SK-N-MC (cell line): ENCODE measurements at regions not wholly inside any gene's neighbourhood (a gene's known extent, or its start where the extent isn't known, plus 50 kb on each side); places are given as distances from the start of the nearest gene placed in this dataset.

Experiments
- DNase-seq: peaks from one replicate; pipeline ENCODE4 v3.0.0-alpha.2; 2011; ENCODE audit warnings: low read depth, low spot score
- H3K27ac ChIP-seq: fragments of 200-600 bp; sonication (generic); 2 replicates; pipeline ENCODE4 v1.5.1; 2016; ENCODE audit warnings: mixed run types
- H3K36me3 ChIP-seq: fragments of 200-600 bp; sonication (generic); 2 replicates; pipeline ENCODE4 v1.6.1; 2017; ENCODE audit warnings: antibody characterized with exemption, low read length, mixed read lengths; ENCODE audit not compliant: insufficient read depth
- H3K4me3 ChIP-seq: fragments of 200-600 bp; sonication (generic); 2 replicates; pipeline ENCODE4 v1.5.1; 2016
- H3K9ac ChIP-seq: fragments of 200-600 bp; sonication (generic); 2 replicates; pipeline ENCODE4 v1.8.0; 2017; ENCODE audit warnings: mixed run types, mixed read lengths; ENCODE audit not compliant: insufficient read length
- H3K9me3 ChIP-seq: fragments of 200-600 bp; sonication (generic); 2 replicates; pipeline ENCODE4 v1.6.1; 2017; ENCODE audit warnings: low read depth, mild to moderate bottlenecking, antibody characterized with exemption, low read length, moderate library complexity, mixed read lengths
- EZH2 ChIP-seq: fragments of 200-600 bp; sonication (generic); IDR thresholded peaks from one replicate; pipeline ENCODE4 v1.6.1; 2017; ENCODE audit warnings: antibody characterized with exemption
- FOXP2 ChIP-seq: optimal IDR thresholded peaks from 2 replicates; pipeline ENCODE3; 2011; ENCODE audit warnings: mild to moderate bottlenecking, moderate library complexity; ENCODE audit not compliant: insufficient read depth; ENCODE audit errors: extremely low read length, control extremely low read depth
- POLR2AphosphoS5 ChIP-seq: IDR thresholded peaks from 2 replicates; pipeline ENCODE4 v1.6.1; 2012; ENCODE audit warnings: mild to moderate bottlenecking, low read depth, low read length, borderline replicate concordance

DNA sequence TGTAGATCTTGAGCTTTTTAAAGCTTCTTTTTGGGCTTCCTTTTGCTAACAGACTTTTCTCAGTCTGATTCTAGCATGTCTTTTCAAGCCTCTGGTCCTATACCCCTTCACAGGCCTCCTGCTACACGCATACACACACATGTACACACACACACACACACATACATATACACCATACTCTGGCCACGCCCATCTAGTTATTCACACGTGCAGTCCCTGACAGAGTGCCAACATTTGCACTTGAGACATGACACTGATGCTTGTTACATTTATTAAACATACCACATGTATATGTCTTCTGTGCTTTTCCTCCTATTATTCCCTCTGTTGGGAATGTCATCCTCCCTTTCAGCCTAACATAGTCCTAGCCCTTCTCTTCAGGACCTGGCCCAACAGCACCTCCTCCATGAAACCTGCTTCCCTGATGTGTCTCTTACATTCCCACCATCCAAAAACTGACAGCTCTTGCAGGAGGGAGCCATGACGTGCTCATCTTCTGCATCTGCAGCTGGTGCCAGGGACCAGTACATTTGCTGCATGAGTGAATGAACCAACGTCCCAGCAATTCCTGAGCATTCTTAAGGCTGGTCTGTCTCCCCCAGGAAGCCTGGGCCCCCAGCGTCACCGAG, 222.1 kb downstream of the ARHGAP12 start:
- H3K9ac ChIP-seq = no peak overlapping the region
- TF ChIP-seq POLR2AphosphoS5 (no peak), EZH2 (no peak), FOXP2 (no peak)
- no peaks in the 10 kb centered on the region for H3K36me3 ChIP-seq
- H3K4me3 ChIP-seq = no peak overlapping the region
- no peak overlapping the region for H3K27ac ChIP-seq
- H3K9me3 ChIP-seq = no peaks in the 10 kb centered on the region
- no peak for DNase-seq

DNA sequence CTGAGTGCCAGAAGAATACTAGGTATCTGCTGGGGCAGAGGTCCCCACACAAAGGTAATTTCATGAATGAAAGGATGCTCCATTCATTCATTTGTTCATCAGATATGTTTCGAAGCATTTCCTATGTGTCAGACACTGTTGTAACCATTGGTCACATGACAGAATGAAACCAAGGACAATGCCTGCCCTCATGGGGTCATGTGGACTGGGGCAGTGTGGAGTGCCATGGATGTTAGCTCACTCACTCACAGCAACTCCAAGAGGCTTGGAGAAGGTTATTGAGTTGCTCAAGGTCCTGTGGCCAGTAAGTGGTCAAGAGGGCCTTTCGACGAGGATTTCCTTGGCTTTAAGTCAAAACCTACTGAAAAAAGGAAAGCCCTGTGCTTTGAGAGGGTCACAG, 223.5 kb downstream of the ARHGAP12 start:
- H3K27ac ChIP-seq = no peak overlapping the region
- no peak overlapping the region for H3K9ac ChIP-seq
- no peak for DNase-seq
- H3K36me3 ChIP-seq = no peaks in the 10 kb centered on the region
- no peak for TF ChIP-seq EZH2
- TF ChIP-seq FOXP2 = no peak
- TF ChIP-seq POLR2AphosphoS5 = no peak
- no peak overlapping the region for H3K4me3 ChIP-seq
- H3K9me3 ChIP-seq = no peaks in the 10 kb centered on the region

DNA sequence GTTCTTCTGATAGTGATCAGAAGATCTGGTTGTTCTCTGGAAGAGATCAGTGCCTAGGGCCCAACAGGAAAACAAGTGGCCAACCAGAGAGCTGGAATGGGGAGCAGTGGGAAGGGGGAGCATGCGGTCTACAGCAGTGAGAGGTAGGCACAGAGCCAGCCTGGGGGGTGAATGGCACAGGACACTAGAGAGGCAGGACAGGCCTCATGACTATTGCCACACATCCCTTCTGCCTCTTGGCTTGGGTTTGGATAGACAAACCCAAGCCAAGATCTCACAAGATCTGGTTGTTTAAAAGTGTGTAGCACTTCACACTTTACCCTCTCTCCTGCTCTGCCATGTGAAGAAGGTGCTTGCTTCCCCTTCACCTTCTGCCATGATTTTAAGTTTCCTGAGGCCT, 224.4 kb downstream of the ARHGAP12 start:
- Histone ChIP-seq H3K36me3 (no peaks in the 10 kb centered on the region), H3K4me3 (no peak overlapping the region), H3K9ac (no peak overlapping the region), H3K27ac (no peak overlapping the region), H3K9me3 (no peaks in the 10 kb centered on the region)
- TF ChIP-seq POLR2AphosphoS5 (no peak), EZH2 (no peak), FOXP2 (no peak)
- no peak for DNase-seq

DNA sequence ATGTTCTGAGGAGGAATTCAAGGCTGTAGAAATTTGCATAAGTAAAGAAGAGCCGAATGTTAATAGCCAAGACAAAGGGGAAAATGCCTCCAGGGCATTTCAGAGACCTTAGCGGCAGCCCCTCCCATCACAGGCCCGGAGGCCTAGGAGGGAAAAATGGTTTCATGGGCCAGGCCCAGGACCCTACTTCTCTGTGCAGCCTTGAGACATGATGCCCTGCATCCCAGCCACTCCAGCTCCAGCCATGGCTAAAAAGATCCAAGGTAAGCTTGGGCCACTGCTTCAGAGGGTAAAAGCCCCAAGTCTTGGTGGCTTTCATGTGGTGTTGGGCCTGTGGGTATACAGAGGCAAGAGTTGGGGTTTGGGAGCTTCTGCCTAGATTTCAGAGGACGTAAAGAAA, 225.7 kb downstream of the ARHGAP12 start:
- H3K4me3 ChIP-seq = no peak overlapping the region
- no peaks in the 10 kb centered on the region for H3K36me3 ChIP-seq
- DNase-seq = no peak
- no peak overlapping the region for H3K27ac ChIP-seq
- no peaks in the 10 kb centered on the region for H3K9me3 ChIP-seq
- no peak for TF ChIP-seq FOXP2
- no peak for TF ChIP-seq EZH2
- TF ChIP-seq POLR2AphosphoS5 = no peak
- H3K9ac ChIP-seq = no peak overlapping the region

DNA sequence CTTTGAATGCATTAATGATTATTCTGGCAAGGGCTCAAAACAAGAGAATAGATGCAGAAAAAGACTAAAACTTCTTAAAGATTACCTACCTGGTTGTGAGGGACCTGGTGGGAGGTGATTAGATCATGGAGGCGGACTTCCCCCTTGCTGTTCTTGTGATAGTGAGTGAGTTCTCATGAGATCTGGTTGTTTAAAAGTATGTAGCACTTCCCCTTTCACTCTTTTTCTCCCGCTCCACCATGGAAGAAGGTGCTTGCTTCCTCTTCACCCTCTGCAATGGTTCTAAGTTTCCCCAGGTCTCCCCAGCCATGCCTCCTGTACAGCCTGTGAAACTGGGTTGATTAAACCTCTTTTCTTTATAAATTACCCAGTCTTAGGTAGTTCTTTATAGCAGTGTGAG, 226.6 kb downstream of the ARHGAP12 start:
- Histone ChIP-seq H3K4me3 (no peak overlapping the region), H3K9ac (no peak overlapping the region), H3K9me3 (no peaks in the 10 kb centered on the region), H3K36me3 (no peaks in the 10 kb centered on the region), H3K27ac (no peak overlapping the region)
- TF ChIP-seq POLR2AphosphoS5 = no peak
- TF ChIP-seq EZH2 = no peak
- no peak for DNase-seq

DNA sequence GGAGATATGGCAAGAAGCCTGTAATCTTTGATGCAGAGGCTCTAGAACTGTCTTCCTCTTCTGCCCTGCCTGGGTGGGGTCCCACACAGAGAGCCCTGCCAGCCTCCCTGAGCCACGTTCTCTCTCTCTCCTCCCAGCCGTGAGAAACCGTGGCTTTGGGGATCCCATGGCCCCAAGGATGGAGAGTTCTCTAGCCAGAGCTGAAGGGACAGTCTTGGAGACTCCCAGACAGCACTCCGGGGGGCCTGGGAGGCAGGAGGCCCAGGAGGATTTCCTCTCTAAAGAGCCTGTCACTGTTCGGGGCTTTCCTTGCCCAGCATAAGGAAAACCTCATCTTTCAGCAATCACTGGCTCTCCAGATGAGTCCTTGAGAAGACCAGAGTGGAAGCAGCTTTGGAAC, 227.1 kb downstream of the ARHGAP12 start:
- no peak overlapping the region for H3K4me3 ChIP-seq
- no peak for TF ChIP-seq EZH2
- TF ChIP-seq POLR2AphosphoS5 = no peak
- TF ChIP-seq FOXP2 = no peak
- DNase-seq = no peak
- H3K27ac ChIP-seq = no peak overlapping the region
- H3K9me3 ChIP-seq = no peaks in the 10 kb centered on the region
- H3K36me3 ChIP-seq = no peaks in the 10 kb centered on the region
- no peak overlapping the region for H3K9ac ChIP-seq

DNA sequence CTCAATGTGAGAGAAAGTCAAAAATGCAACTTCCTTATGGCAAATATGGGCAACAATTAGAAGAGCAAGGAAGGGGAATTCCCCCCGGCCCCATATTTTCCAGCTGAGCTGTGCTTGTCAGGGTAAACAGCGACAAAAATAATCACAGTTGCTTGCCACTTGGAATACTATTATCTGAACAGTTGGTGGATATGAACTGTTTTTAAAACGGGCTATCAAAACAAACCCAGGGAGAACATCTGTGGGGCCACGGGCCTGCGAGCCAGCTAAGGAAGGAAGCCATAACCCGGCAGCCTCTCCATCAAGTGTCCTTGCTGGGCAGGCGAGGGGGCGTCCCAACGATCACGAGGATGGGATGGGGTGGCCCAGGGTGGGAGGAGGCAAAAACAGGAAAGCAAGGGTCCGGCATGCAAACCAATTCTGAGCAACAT, 228.4 kb downstream of the ARHGAP12 start:
- H3K9me3 ChIP-seq = no peaks in the 10 kb centered on the region
- H3K36me3 ChIP-seq = no peaks in the 10 kb centered on the region
- no peak overlapping the region for H3K4me3 ChIP-seq
- no peak for DNase-seq
- H3K27ac ChIP-seq = no peak overlapping the region
- TF ChIP-seq FOXP2 = no peak
- no peak overlapping the region for H3K9ac ChIP-seq

DNA sequence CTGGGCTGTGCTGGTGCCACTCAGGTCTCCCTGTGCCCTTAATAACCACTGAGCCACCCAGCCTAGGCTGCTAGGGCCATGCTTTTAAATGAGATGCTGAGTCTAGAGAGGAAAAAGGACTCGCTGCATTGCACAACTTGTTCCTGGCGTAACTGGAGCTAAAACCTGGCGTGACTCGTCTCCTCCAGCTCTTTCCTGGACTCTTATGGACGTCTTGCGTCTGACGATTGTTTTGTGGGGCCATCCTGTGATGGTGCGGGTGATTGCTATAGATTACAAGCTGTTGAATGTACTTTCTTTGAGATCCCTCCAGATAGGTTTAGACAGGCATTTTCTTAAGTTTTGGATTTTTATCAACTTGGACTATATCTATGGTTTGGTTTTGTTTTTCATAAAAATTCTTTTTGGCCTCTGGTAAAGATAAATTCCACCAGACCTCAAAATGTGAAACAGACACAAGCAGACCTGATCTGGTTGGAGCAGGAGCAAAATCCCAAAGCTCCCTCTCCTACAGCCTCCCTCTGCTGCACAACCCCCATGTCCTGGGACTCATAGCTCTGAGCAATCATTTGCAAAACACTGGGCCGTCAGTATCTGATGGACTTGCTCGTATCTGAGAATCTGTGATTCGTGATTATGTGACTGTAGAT, 230.3 kb downstream of the ARHGAP12 start:
- Histone ChIP-seq H3K9ac (no peak overlapping the region), H3K4me3 (no peak overlapping the region), H3K36me3 (no peaks in the 10 kb centered on the region), H3K27ac (no peak overlapping the region), H3K9me3 (no peaks in the 10 kb centered on the region)
- TF ChIP-seq FOXP2 (no peak), EZH2 (no peak), POLR2AphosphoS5 (no peak)
- no peak for DNase-seq
